GM12891 (cell line): ENCODE measurements at regions not wholly inside any gene's neighbourhood (a gene's known extent, or its start where the extent isn't known, plus 50 kb on each side); places are given as distances from the start of the nearest gene placed in this dataset.

Source experiments
- DNase-seq: peaks from one replicate; pipeline ENCODE4 v3.0.0; 2011; ENCODE audit warnings: low spot score; ENCODE audit not compliant: insufficient read length
- FAIRE-seq: peaks from 2 replicates; lab custom pipeline; 2011; peaks lifted over from hg19 to GRCh38; lab: Jason Lieb, UNC
- PAX5 ChIP-seq: IDR thresholded peaks from 2 replicates; pipeline ENCODE4 v1.6.1; 2011; ENCODE audit warnings: low read length, moderate library complexity, mild to moderate bottlenecking; ENCODE audit not compliant: insufficient read depth, severe bottlenecking
- POLR2A ChIP-seq: IDR thresholded peaks from 2 replicates; pipeline ENCODE4 v1.6.1; 2011; ENCODE audit warnings: low read depth, low read length, control low read depth
- POLR2AphosphoS5 ChIP-seq: IDR thresholded peaks from 2 replicates; pipeline ENCODE4 v1.6.1; 2011; ENCODE audit warnings: low read depth, low read length, control low read depth
- POU2F2 ChIP-seq: IDR thresholded peaks from 2 replicates; pipeline ENCODE4 v1.6.1; 2011; ENCODE audit warnings: low read depth, mild to moderate bottlenecking, control low read depth, low read length, moderate library complexity
- SPI1 ChIP-seq: IDR thresholded peaks from 2 replicates; pipeline ENCODE4 v1.6.1; 2011; ENCODE audit warnings: low read depth, low read length, control low read depth
- TAF1 ChIP-seq: IDR thresholded peaks from 2 replicates; pipeline ENCODE4 v1.6.1; 2011; ENCODE audit warnings: low read depth, low read length, control low read depth

GRCh38 chr2:241924069-241924908 is 54.8 kb downstream of the RTP5 start:
- FAIRE-seq (no peak), DNase-seq (no peak)
- TF ChIP-seq SPI1 (no peak), POLR2AphosphoS5 (no peak), POU2F2 (no peak), PAX5 (no peak), POLR2A (no peak), TAF1 (no peak)

GRCh38 chr2:241924909-241925250 is 55.4 kb downstream of the RTP5 start:
- TF ChIP-seq POU2F2: no peak
- no peak for TF ChIP-seq PAX5
- TF ChIP-seq TAF1: no peak
- TF ChIP-seq POLR2AphosphoS5: no peak
- TF ChIP-seq POLR2A: no peak
- no peak for FAIRE-seq
- no peak for DNase-seq

- TF ChIP-seq POU2F2: no peak
- no peak for TF ChIP-seq POLR2AphosphoS5
- no peak for TF ChIP-seq SPI1
- TF ChIP-seq POLR2A: no peak
- TF ChIP-seq TAF1: no peak
- TF ChIP-seq PAX5: no peak
- DNase-seq (no peak), FAIRE-seq (no peak)
These were observed 55.7 kb downstream of the RTP5 start for GRCh38 chr2:241925277-241925676.

- no peak for FAIRE-seq
- no peak for DNase-seq
- no peak for TF ChIP-seq POLR2AphosphoS5
- TF ChIP-seq SPI1: no peak
- no peak for TF ChIP-seq TAF1
- no peak for TF ChIP-seq POU2F2
- no peak for TF ChIP-seq PAX5
- no peak for TF ChIP-seq POLR2A
These were observed 56.4 kb downstream of the RTP5 start for GRCh38 chr2:241925821-241926441.

GRCh38 chr2:241926541-241927311 is 57.2 kb downstream of the RTP5 start:
- TF ChIP-seq SPI1 (no peak), TAF1 (no peak), POLR2A (no peak), POU2F2 (no peak), PAX5 (no peak), POLR2AphosphoS5 (no peak)
- DNase-seq: no peak
- no peak for FAIRE-seq

GRCh38 chr2:241929551-241930490 is 60.3 kb downstream of the RTP5 start:
- FAIRE-seq: no peak
- TF ChIP-seq TAF1 (no peak), PAX5 (no peak), POU2F2 (no peak), POLR2A (no peak), POLR2AphosphoS5 (no peak), SPI1 (no peak)
- no peak for DNase-seq

GRCh38 chr2:241931084-241931975 is 61.8 kb downstream of the RTP5 start:
- FAIRE-seq: no peak
- TF ChIP-seq PAX5: no peak
- TF ChIP-seq POU2F2: no peak
- no peak for TF ChIP-seq POLR2AphosphoS5
- no peak for TF ChIP-seq POLR2A
- no peak for TF ChIP-seq TAF1
- TF ChIP-seq SPI1: no peak
- DNase-seq: no peak
